H1 (cell line): ENCODE measurements at regions not wholly inside any gene's neighbourhood (a gene's known extent, or its start where the extent isn't known, plus 50 kb on each side); places are given as distances from the start of the nearest gene placed in this dataset.
A peak's percentile ranks its signal among the peaks of the same experiment; 100 is the strongest.

Experiments
- CTCF ChIA-PET: fragments of 300-600 bp; sonication (Branson Sonifier 250); formaldehyde crosslinking; loops from one replicate; lab custom pipeline; 2021; ENCODE audit not compliant: partially characterized antibody; lab: Charles Lee
- POLR2A ChIA-PET: fragments of 300-600 bp; sonication (Branson Sonifier 250); formaldehyde crosslinking; loops from one replicate; lab custom pipeline; 2021; ENCODE audit warnings: inconsistent platforms; ENCODE audit not compliant: partially characterized antibody; lab: Charles Lee
- DNase-seq, 2 experiments: peaks; one replicate each; pipeline versions ENCODE4 v3.0.0 to v3.0.0-alpha.2; 2010 to 2022; ENCODE audit warnings: low spot score in 2 of 2, low read depth in 1 of 2, mixed read lengths in 1 of 2
- FAIRE-seq: peaks from 2 replicates; lab custom pipeline; 2011; peaks lifted over from hg19 to GRCh38; lab: Jason Lieb, UNC
- H2AFZ ChIP-seq: 2 replicates; pipeline ENCODE4 v1.8.1; 2012; ENCODE audit warnings: low read length, inconsistent platforms
- H2AK5ac ChIP-seq: 2 replicates; pipeline ENCODE4 v1.6.1; 2013; ENCODE audit warnings: low read depth, low read length
- H2BK120ac ChIP-seq: replicated peaks from 2 replicates; pipeline ENCODE3; 2013; ENCODE audit warnings: low read depth, low read length, inconsistent platforms
- H2BK12ac ChIP-seq: 2 replicates; pipeline ENCODE4 v1.6.1; 2013; ENCODE audit warnings: low read depth, low read length
- H2BK15ac ChIP-seq: 2 replicates; pipeline ENCODE4 v1.6.1; 2013; ENCODE audit warnings: low read length
- H2BK20ac ChIP-seq: 2 replicates; pipeline ENCODE4 v1.6.1; 2013; ENCODE audit warnings: low read length
- H2BK5ac ChIP-seq: 2 replicates; pipeline ENCODE4 v1.6.1; 2013; ENCODE audit warnings: low read depth, low read length
- H3K14ac ChIP-seq: 2 replicates; pipeline ENCODE4 v1.6.1; 2013; ENCODE audit warnings: inconsistent platforms; ENCODE audit not compliant: insufficient read length
- H3K18ac ChIP-seq: 2 replicates; pipeline ENCODE4 v1.6.1; 2013; ENCODE audit warnings: low read length; ENCODE audit errors: extremely low read depth
- H3K23ac ChIP-seq: 2 replicates; pipeline ENCODE4 v1.6.1; 2013; ENCODE audit warnings: inconsistent platforms; ENCODE audit not compliant: insufficient read length
- H3K23me2 ChIP-seq: 2 replicates; pipeline ENCODE4 v1.6.1; 2013; ENCODE audit warnings: low read depth, low read length
- H3K27ac ChIP-seq: 2 replicates; pipeline ENCODE4 v1.6.1; 2011; ENCODE audit warnings: low read depth, low read length, inconsistent platforms
- H3K27me3 ChIP-seq, 4 experiments: replicated peaks in 1 of 4; 1 replicate in 1 of 4; 2 replicates in 3 of 4; pipeline versions ENCODE4 v1.6.1 to v1.8.1; 2011 to 2013; ENCODE audit warnings: low read length in 3 of 4, mild to moderate bottlenecking in 3 of 4, inconsistent platforms in 2 of 4, mixed read lengths in 2 of 4, moderate library complexity in 1 of 4; ENCODE audit not compliant: control insufficient read depth in 3 of 4, insufficient read depth in 3 of 4; ENCODE audit errors: extremely low read depth in 1 of 4
- H3K36me3 ChIP-seq, 4 experiments: 2 replicates each; pipeline versions ENCODE4 v1.6.1 to v1.8.1; 2011 to 2013; ENCODE audit warnings: mild to moderate bottlenecking in 4 of 4, low read length in 3 of 4, moderate library complexity in 2 of 4, control low read depth in 1 of 4, inconsistent platforms in 1 of 4; ENCODE audit not compliant: insufficient read depth in 4 of 4, control insufficient read depth in 2 of 4
- H3K4ac ChIP-seq: replicated peaks from 2 replicates; pipeline ENCODE3; 2013; ENCODE audit warnings: low read length, low read depth, mixed read lengths, inconsistent platforms; ENCODE audit not compliant: insufficient read length
- H3K4me1 ChIP-seq, 4 experiments: replicated peaks in 1 of 4; 1 replicate in 1 of 4; 2 replicates in 3 of 4; pipeline versions ENCODE4 v1.6.1 to v1.8.1; 2011 to 2013; ENCODE audit warnings: low read length in 3 of 4, inconsistent platforms in 2 of 4, mixed read lengths in 1 of 4; ENCODE audit not compliant: insufficient read depth in 4 of 4, control insufficient read depth in 3 of 4
- H3K4me2 ChIP-seq, 2 experiments: 2 replicates each; pipeline versions ENCODE4 v1.6.1 to v1.8.1; 2011 to 2013; ENCODE audit warnings: low read depth in 2 of 2, low read length in 2 of 2, control low read depth in 1 of 2, inconsistent platforms in 1 of 2, mild to moderate bottlenecking in 1 of 2; ENCODE audit not compliant: insufficient read depth in 1 of 2
- H3K4me3 ChIP-seq, 4 experiments: fragments of 200-600, 300-600 bp in 1 of 4; sonication (generic), shearing (Covaris generic), sonication (Bioruptor Twin) in 1 of 4; 2 replicates each; pipeline versions ENCODE4 v1.5.1 to v1.8.1; 2011 to 2016; ENCODE audit warnings: low read length in 4 of 4, low read depth in 3 of 4, control low read depth in 2 of 4, inconsistent platforms in 2 of 4, mild to moderate bottlenecking in 2 of 4, mixed read lengths in 1 of 4, moderate library complexity in 1 of 4; ENCODE audit not compliant: insufficient read depth in 2 of 4; ENCODE audit errors: extremely low read depth in 1 of 4
- H3K56ac ChIP-seq: replicated peaks from 2 replicates; pipeline ENCODE3; 2013; ENCODE audit warnings: low read depth, mild to moderate bottlenecking, mixed read lengths, low read length, inconsistent platforms; ENCODE audit not compliant: insufficient read length
- H3K79me1 ChIP-seq: 2 replicates; pipeline ENCODE4 v1.6.1; 2013; ENCODE audit warnings: low read depth, low read length, control low read depth
- H3K79me2 ChIP-seq, 2 experiments: 2 replicates each; pipeline versions ENCODE4 v1.6.1 to v1.8.1; 2012 to 2013; ENCODE audit warnings: low read length in 2 of 2, mild to moderate bottlenecking in 2 of 2, inconsistent platforms in 1 of 2; ENCODE audit not compliant: insufficient read depth in 2 of 2, control insufficient read depth in 1 of 2
- H3K9ac ChIP-seq, 4 experiments: replicated peaks in 1 of 4; 1 replicate in 1 of 4; 2 replicates in 3 of 4; pipeline versions ENCODE4 v1.6.1 to v1.8.1; 2011 to 2013; ENCODE audit warnings: low read depth in 3 of 4, low read length in 3 of 4, control low read depth in 2 of 4, mild to moderate bottlenecking in 2 of 4, moderate library complexity in 2 of 4, inconsistent platforms in 1 of 4; ENCODE audit errors: extremely low read depth in 1 of 4
- H3K9me3 ChIP-seq, 2 experiments: 2 replicates each; pipeline versions ENCODE4 v1.6.1 to v1.8.1; 2012 to 2013; ENCODE audit warnings: mild to moderate bottlenecking in 2 of 2, moderate library complexity in 2 of 2, control low read depth in 1 of 2, inconsistent platforms in 1 of 2, low read depth in 1 of 2, low read length in 1 of 2, mixed read lengths in 1 of 2; ENCODE audit not compliant: insufficient read depth in 2 of 2
- H4K20me1 ChIP-seq, 2 experiments: replicated peaks in 1 of 2; 2 replicates each; pipeline versions ENCODE3 to v1.8.1; 2011 to 2013; ENCODE audit warnings: inconsistent platforms in 2 of 2, low read length in 2 of 2, mild to moderate bottlenecking in 1 of 2; ENCODE audit not compliant: insufficient read depth in 2 of 2, control insufficient read depth in 1 of 2
- H4K5ac ChIP-seq: 2 replicates; pipeline ENCODE4 v1.6.1; 2013; ENCODE audit warnings: low read length, low read depth, mixed read lengths, inconsistent platforms; ENCODE audit not compliant: insufficient read length
- H4K8ac ChIP-seq: 2 replicates; pipeline ENCODE4 v1.8.0; 2013; ENCODE audit warnings: mild to moderate bottlenecking, moderate library complexity, low read length, inconsistent platforms; ENCODE audit not compliant: insufficient read depth; ENCODE audit errors: extremely low read depth
- H4K91ac ChIP-seq: replicated peaks from 2 replicates; pipeline ENCODE3; 2013; ENCODE audit warnings: low read length, mixed read lengths, inconsistent platforms; ENCODE audit not compliant: insufficient read length
- ASH2L ChIP-seq: fragments of 200-600, 300-600 bp; sonication (generic); IDR thresholded peaks from one replicate; pipeline ENCODE4 v1.7.1; 2017; ENCODE audit warnings: low read length
- CEBPB ChIP-seq: IDR thresholded peaks from 2 replicates; pipeline ENCODE4 v1.6.1; 2012; ENCODE audit warnings: low read depth, low read length
- CHD1 ChIP-seq: IDR thresholded peaks from 2 replicates; pipeline ENCODE4 v1.6.1; 2012; ENCODE audit warnings: low read depth, low read length, improper control_type of control experiment
- GABPA ChIP-seq: IDR thresholded peaks from 2 replicates; pipeline ENCODE4 v1.6.1; 2011; ENCODE audit warnings: mild to moderate bottlenecking, low read length, moderate library complexity, borderline replicate concordance; ENCODE audit not compliant: insufficient read depth
- KDM1A ChIP-seq: fragments of 200-600, 300-600 bp; sonication (generic); IDR thresholded peaks from 2 replicates; pipeline ENCODE4 v1.7.1; 2016; ENCODE audit warnings: mild to moderate bottlenecking, low read length, borderline replicate concordance
- PHF8 ChIP-seq: fragments of 200-600 bp; sonication (generic); conservative IDR thresholded peaks from 2 replicates; pipeline ENCODE4 v1.7.1; 2012; ENCODE audit warnings: low read depth, mild to moderate bottlenecking, inconsistent platforms, low read length, moderate library complexity
- POU5F1 ChIP-seq: IDR thresholded peaks from 2 replicates; pipeline ENCODE4 v1.6.1; 2011; ENCODE audit warnings: low read depth, mild to moderate bottlenecking, low read length, moderate library complexity
- WGBS, 2 experiments: shearing (Covaris generic) in 1 of 2; methylation state at CpG; one replicate each; pipeline versions ENCODE4 v1.1.6 to v1.1.7; 2013 to 2015; ENCODE audit warnings: low lambda C conversion rate in 2 of 2, mixed read lengths in 2 of 2, inconsistent platforms in 1 of 2, low coverage in 1 of 2, missing lambda C conversion rate in 1 of 2; ENCODE audit not compliant: insufficient replicate concordance in 2 of 2, insufficient coverage in 1 of 2, insufficient read length in 1 of 2; ENCODE audit errors: extremely low coverage in 1 of 2, missing lambda C conversion rate in 1 of 2; 5-methylcytosine and 5-hydroxymethylcytosine counted together
- TF ChIP-seq, protein P1 (sequence below): IDR thresholded peaks from 2 replicates; pipeline ENCODE4 v1.6.1; 2012; ENCODE audit warnings: low read length, inconsistent platforms

DNA sequence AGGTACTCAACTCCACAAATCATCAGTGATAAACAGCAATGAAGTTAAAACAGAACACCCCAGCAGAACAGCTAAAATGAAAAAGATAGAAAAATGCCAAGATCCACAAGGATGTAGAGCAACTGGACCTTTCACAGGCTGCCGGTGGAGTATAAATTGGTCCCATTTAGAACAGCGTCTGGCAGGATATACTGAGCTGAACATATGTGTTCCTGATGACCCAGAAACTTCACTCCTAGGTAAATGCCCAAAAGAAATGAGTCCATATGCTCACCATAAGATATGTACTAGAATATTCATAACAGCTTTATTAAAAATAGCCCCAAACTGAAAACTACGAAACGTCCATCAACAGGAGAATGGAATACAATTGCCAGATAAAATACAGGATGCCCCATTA, 102.4 kb downstream of the OAT start:
- no peaks in the 10 kb centered on the region for H3K36me3 ChIP-seq
- POLR2A ChIA-PET, result interaction anchor here (0.6 kb wide), 1 partner anchor 55 kb away, joined by 3 read pairs; no protein-coding TSS in a partner anchor
- H4K20me1 ChIP-seq, result no peaks in the 10 kb centered on the region
- H3K18ac ChIP-seq, result no peak overlapping the region
- 93% methylated on average over 4 of the region's 4 CpGs; no CpG with 5 or more reads in 1 of the 2 experiments for WGBS, 2 experiments
- no peak overlapping the region for H3K14ac ChIP-seq
- no peak overlapping the region for H3K4me2 ChIP-seq
- H2BK15ac ChIP-seq, result no peak overlapping the region
- no peak overlapping the region for H2BK5ac ChIP-seq
- no peak overlapping the region for H4K91ac ChIP-seq
- peaks cover 0 to 3% (median 0%) of the 10 kb centered on the region in 4 experiments; a peak in 2 of 7 replicates for H3K4me1 ChIP-seq
- no peak overlapping the region for H2BK12ac ChIP-seq
- H4K5ac ChIP-seq, result no peak overlapping the region
- peaks cover 3% of the 10 kb centered on the region; the same call in 1 of the 2 replicates for H3K23me2 ChIP-seq
- H3K27me3 ChIP-seq, result no peaks in the 10 kb centered on the region
- no peaks in the 10 kb centered on the region for H3K79me1 ChIP-seq
- no peak overlapping the region for H2AFZ ChIP-seq
- no peak overlapping the region for H3K56ac ChIP-seq
- CTCF ChIA-PET, result interaction anchor here (0.9 to 1.7 kb wide), 3 partner anchors 32 to 321 kb away, joined by 3 to 4 read pairs (median 4); no protein-coding TSS in a partner anchor
- no peak overlapping the region for H2BK120ac ChIP-seq
- H3K4me3 ChIP-seq, result no peak overlapping the region
- H2AK5ac ChIP-seq, result no peak overlapping the region
- H4K8ac ChIP-seq, result no peak overlapping the region
- no peak overlapping the region for H2BK20ac ChIP-seq
- H3K9ac ChIP-seq, result no peak overlapping the region
- no peak overlapping the region for H3K27ac ChIP-seq
- DNase-seq, result no peak
- FAIRE-seq, result no peak
- H3K23ac ChIP-seq, result peak overlapping the region; percentile 73
- no peaks in the 10 kb centered on the region for H3K9me3 ChIP-seq
- no peak overlapping the region for H3K4ac ChIP-seq
- H3K79me2 ChIP-seq, result no peaks in the 10 kb centered on the region
- TF ChIP-seq POU5F1 (no peak), ASH2L (no peak), CEBPB (no peak), PHF8 (no peak), GABPA (no peak), CHD1 (no peak), KDM1A (no peak)
- TF ChIP-seq, protein P1, sequence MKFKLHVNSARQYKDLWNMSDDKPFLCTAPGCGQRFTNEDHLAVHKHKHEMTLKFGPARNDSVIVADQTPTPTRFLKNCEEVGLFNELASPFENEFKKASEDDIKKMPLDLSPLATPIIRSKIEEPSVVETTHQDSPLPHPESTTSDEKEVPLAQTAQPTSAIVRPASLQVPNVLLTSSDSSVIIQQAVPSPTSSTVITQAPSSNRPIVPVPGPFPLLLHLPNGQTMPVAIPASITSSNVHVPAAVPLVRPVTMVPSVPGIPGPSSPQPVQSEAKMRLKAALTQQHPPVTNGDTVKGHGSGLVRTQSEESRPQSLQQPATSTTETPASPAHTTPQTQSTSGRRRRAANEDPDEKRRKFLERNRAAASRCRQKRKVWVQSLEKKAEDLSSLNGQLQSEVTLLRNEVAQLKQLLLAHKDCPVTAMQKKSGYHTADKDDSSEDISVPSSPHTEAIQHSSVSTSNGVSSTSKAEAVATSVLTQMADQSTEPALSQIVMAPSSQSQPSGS, result no peak
